Stimulated activated CD8-positive, alpha-beta memory T cell treated with anti-CD3 and anti-CD28 coated beads, Interleukin-7, amount 100 ng/mL, for 48 hours (primary cell): ENCODE measurements at regions not wholly inside any gene's neighbourhood (a gene's known extent, or its start where the extent isn't known, plus 50 kb on each side); places are given as distances from the start of the nearest gene placed in this dataset.

Source experiments
- DNase-seq, 2 donors: peaks; one replicate each; pipeline ENCODE4 v3.0.0-alpha.2; 2020; ENCODE audit warnings: low read depth in 1 of 2; ENCODE audit errors: extremely low read depth in 1 of 2

GRCh38 chr11:111444040-111444439, 65.0 kb upstream of the POU2AF1 start:
- DNase-seq = no peak

- DNase-seq = no peak
Measured at GRCh38 chr11:111443640-111444039, 64.6 kb upstream of the POU2AF1 start.

- no peak for DNase-seq
Measured at GRCh38 chr11:111443032-111443431, 64.0 kb upstream of the POU2AF1 start.

GRCh38 chr11:111441443-111441842, 62.4 kb upstream of the POU2AF1 start:
- DNase-seq = no peak

- no peak for DNase-seq
Measured at GRCh38 chr11:111440416-111441205, 61.5 kb upstream of the POU2AF1 start.

GRCh38 chr11:111439901-111440300, 60.8 kb upstream of the POU2AF1 start:
- no peak for DNase-seq

GRCh38 chr11:111438846-111439520, 59.9 kb upstream of the POU2AF1 start:
- no peak for DNase-seq

- no peak for DNase-seq
Measured at GRCh38 chr11:111438168-111438567, 59.1 kb upstream of the POU2AF1 start.

- no peak for DNase-seq
Measured at GRCh38 chr11:111435046-111435698, 56.1 kb upstream of the POU2AF1 start.

GRCh38 chr11:111429066-111429506, 50.0 kb upstream of the POU2AF1 start:
- DNase-seq = peak in 1 of 2 donors; percentile 55
